GM21526 (cell line): ENCODE measurements at regions not wholly inside any gene's neighbourhood (a gene's known extent, or its start where the extent isn't known, plus 50 kb on each side); places are given as distances from the start of the nearest gene placed in this dataset.
"Not testable (repeated sequence)": the region's sequence is repeated elsewhere in the genome, so short reads cannot be mapped to it uniquely, and the experiment has no call there.

ENCODE experiments used
- ATAC-seq: cut with Tn5 transposase; IDR thresholded peaks from one replicate; pipeline ENCODE4 v1.9.1; 2021; ENCODE audit warnings: moderate library complexity; ENCODE audit not compliant: unreplicated experiment, low FRiP score

DNA sequence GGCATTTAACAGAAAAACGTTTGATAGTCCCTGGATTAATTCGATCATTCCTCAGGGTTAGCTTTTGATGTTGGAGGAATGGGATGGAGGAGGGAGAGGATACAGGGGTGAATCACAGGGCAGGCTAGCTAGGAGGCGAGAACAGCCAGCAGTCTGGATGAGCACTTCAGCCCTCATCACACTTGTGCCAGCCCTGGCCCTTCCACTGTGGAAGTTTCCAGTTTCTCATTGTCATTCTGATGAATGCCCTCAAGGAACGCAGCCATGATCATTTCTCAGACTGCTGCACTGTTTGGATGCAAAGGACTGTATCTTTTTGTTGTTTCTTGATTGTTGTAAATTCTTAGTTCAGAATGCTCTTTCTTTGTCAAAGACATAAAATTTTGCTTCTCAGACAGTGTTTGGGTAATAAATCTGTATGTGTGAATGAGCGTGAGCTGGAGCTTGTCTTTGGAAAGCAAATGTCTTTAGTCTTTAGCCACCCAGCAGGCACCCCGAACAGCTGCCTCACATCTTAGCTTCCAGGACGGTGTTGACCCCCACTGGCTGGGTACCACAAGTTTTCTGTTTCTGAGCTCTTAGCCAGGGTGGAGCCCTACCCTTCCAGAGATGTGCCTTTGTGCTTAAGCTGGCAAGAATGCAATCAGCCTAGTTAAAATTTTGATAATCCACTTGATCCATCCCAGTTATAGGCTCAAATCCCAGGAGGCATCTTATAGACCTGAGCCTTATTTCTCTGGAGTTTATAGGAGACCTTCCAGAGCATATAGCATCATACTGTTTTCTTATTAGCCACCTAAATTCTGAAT lies 121.1 kb downstream of the PDCD6IP start:
- ATAC-seq, result no peak

DNA sequence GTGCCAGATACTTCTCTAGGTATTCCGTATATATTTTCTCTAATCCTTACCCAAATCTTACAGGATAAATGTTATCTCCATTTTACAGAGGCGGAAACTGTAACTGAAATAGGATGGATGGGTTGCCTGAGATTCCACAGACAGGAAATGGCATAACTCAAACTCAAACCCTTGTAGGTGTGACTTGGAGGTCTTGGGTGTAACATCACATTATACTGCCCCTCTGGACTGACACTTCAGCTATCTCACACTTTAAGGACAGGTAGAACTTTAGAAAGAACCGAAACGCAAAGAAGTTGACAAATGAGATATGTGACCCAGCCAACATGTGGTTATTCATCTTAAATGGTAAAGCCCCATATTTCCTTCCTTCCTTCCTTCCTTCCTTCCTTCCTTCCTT lies 122.1 kb downstream of the PDCD6IP start:
- ATAC-seq, result no peak

DNA sequence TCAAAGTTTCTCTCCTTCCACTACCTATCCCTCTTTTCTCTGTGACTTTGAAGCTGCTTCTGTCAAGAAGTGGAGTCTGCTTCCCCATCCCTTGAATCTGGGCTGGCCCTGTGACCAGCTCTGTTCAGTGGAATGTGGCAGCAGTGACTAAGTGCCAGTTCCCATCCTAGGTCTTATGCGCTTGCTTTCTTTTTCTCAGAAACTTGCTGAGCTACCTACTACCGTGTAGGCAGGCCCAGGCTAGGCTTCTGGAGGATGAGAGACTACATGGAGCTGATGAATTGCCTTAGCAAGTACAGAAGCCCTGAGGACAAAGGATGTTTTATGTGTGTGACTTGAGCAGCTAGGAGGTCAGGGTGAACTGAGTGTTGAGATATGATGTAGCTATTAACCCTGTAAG lies 123.2 kb downstream of the PDCD6IP start:
- no peak for ATAC-seq

DNA sequence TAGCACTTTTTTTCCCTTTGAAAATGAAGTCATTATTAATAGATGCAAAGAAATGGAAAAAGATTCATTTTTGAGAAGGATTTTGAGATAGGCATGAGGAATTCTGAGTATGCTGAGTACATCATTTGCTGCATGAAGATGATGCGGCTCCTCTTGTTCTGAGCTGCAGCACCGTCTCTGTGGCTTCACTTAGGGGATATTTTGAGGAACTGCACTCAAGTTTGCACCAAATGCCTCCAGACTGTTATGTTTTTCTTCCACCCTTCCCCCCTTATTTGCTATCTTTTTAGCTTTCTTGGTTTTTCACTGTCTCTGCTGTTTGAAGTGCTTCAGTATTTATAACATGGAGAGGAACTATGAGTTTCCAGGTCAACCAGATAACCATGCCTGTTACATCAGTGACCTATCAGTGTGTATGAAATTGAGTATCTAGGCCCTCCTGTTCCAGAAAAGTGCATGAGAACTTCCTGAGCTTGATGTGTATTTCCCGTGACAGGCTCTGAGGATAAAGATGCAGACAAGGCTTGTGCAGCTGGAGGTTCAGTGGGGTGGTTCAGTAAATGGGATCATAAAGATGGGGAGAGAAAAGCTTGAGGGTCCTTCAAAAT lies 128.7 kb downstream of the PDCD6IP start:
- no peak for ATAC-seq

DNA sequence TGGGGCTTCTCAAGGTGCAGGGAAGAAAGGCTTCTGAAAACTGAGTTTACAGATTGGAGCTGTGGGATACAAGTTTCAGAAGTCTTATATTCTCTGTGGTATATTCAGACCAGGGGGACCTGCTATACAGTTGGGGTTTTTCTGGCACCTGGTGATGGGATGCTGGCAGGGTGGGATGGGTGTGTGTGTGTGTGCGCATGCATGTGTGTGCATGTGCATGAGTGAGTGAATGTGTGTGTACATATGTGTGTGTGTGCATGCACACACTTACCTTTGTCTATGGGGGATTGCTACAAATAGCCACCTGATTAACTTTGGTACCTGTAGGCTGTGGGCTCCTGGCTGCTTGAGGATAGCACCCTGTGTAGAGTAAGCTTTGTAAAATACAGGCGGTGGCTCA lies 131.4 kb downstream of the PDCD6IP start:
- ATAC-seq, result no peak

DNA sequence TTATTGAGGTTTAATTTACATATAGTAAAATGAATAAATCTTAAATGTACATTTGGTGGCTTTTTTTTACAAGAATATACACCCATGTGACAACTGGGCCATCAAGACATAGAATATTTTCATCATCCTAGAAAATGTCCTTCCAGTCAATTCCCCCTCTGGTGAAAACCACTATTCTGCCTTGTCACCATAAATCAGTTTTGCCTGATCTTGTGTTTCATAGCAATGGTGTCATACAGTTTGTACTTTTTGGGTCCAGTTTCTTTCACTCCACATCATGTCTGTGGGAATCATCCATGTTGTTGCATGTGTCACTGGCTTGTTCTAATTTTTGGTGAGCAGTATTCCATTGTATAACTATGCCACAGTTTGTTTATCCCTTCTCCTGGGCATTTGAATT lies 133.1 kb downstream of the PDCD6IP start:
- no peak for ATAC-seq

DNA sequence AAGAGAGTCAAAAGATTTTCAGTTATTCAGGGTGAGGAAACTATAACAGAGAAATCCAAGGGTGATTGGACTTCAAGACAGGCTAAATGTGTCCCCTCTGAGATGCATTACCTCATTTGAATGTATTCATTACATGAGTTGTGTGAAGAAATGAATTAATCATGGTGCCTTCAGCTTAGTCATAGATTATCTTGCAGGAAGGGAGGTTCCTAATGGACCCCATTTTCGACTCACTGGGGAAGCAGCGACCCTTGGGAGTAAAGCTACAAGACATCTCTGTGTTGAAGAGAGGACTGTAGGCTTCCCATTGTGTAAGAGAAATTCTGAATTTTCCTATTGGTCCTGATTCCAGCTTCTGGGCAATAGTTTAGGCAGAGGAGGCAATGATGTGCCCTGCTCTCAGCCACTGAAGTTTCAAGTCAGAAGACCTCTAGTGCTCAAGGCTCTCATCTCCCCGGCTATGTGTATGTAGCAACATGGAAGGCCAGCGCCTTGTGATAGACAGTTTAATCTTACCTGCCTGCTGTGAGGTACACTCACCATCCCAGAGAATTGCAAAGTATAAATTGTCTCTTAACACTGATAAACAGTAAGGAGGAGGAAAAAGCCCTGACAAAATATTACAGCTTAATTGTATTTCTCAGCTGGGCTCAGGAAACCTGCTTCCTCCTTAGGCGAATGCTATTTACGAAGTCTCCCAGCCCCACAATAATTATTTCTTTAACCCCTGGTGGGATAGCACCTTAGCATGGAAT lies 133.8 kb downstream of the PDCD6IP start:
- no peak for ATAC-seq

DNA sequence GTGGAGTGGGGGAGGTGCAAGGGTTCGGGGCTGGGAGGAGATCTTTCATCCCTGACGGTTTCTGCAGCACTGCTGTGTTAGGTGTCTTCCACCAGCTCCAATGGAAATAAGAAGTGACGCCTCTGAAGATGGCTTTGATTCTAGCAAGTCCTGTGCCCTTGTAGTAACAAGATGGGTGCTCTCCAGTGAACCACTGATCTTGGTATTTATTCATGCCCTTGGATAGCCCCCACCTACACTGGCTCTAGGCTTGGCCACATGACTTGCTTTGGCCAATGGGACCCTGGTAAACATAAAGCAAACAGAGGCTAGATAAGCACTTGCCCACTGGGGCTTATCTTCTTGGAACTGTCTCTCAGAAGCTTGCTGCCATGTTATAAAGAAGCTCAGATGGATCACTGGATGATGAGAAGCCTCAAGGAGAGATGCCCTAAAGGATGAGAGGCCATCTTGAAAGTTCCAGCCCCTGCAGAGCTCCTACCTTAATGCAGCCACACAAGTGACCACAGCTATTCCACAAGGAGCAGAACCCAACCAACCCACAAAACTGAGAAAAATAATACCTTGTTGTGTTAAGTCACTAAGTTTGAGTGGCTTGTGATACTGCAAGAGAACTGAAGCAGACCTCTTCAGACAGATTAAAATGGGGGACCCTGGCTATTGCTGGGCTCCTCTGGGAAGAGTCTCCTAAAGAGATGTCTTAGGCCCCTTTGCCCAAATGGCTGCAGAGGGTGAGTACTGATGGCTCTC lies 137.9 kb downstream of the PDCD6IP start:
- no peak for ATAC-seq

DNA sequence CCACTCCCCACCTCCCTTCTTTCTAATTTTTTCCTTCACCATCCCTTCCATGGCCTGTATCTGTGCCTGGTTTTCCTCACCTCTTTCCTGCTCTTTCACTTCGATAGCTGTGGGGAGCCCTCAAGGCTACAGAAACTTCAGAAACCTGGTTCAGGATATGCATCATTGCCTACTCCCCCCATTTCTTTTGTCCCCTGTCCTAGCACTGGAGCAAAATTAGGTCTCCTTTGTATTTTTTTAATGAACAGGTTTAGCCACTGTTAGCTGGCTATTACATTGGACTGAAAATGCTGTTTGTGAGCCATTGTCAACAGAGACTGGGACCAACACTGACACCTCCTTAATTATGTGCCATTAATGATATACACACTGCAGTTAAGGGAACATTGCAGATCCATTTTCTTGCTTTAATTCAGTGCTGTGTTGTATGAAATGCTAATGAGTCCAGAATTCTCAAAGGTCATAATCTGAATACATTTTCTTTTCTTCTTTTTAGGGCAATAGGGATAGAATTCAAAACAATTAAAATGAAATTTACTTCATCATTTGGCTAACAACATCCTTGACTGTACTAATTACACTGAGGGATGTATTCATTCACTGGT lies 138.6 kb downstream of the PDCD6IP start:
- ATAC-seq, result no peak

DNA sequence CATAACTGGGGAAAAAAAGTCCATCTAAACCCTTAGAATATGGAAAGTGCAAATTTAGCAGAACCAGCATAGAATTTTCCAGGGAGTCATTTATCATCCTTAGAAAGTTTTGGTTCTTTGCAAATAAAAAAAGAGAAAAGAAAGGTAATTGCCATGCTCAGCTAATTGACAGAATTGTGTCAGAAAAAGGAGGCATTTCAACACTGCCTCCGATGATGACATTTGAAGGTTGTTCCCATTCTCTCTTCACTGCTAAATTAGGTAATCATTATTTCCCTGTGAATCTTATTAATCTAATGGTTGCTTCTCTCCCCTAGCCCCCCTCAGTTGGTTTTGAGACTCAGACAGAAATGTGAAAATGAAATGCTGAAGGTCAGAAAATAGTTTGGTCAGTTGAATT lies 139.2 kb downstream of the PDCD6IP start:
- no peak for ATAC-seq

DNA sequence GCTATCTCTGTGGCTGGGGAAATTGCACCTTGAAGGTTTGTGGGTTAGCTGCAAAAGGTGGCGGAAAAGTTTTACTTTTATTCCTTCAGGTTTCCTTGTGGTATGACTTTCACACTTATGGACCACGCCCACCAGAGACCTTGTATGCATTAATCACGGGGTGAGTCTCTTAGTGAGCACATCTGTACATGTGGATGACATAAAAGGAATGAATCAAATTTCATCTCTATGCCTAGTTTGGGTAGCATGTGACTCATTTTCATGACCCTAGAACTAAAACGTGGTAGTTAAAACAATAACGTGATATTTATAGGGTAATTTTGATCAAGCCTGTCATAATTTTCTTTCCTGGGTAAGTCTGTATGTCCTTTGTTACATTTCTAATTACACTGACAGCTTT lies 141.7 kb downstream of the PDCD6IP start:
- ATAC-seq, result no peak

DNA sequence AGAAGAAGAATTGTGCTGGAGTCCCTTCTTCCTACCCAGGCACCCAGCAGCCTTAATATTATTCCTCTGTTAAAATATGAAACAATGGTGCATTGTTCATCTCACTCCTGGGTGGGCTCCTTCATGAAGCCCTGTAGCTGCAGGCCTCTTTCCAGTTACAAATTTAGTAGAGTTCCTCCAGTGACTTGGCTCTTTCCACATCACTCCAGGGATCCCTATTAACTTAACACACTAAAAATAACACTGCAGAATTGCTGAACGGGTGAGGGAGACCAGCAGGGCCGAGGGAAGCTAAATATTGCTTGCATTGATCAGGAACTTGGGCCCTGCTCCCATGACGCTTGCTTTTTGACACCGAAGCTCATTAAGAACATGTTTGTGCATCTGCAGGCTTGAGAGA lies 142.3 kb downstream of the PDCD6IP start:
- ATAC-seq, result no peak

DNA sequence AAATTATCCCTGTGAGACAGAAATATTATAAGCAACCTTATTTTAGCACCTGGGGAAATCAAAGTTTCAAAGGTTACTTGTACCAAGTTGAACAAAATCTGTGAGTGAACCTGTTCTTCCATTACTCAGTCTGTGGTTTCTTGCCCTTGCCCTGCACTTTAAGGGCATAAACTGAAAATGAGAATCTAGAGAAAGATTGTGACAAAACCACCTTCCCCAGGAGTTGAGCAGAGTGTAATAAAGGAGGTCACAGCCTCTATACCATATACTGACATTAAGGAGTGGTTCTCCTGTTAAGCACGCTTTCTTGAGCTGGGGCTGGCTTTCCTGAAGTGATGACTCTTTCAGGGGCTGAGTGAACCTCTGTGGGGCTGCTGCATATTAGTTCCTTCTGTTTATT lies 143.4 kb downstream of the PDCD6IP start:
- no peak for ATAC-seq

DNA sequence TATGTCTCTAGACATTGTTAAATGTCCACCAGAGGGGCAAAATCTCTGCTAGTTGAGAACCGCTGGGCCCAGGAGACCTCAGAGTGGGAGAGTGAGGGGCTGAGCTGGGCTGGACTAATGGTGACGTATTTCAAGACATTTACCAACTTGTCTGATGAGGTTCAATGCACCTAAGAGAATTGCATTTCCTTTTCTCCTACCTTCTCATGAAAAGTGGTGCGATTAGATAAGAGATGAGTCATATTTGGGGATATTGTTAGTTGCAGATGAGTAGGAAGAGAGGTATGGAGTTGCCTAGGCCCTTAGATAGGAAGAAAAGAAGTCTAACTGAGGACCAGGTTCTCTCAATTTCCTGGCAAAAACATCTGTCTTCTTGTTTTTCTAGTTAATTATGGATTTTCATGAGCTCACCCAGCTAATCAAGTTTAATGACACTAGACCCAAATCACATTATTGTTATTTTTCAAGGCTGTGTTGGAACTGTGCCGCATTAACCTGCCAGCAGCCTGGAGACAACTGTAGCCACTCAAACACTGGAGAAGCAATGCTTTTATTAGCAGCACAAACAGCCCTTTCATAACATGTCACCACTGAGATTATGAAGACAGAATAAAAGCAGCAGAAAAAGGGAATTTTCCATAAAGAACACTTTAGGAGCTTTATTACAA lies 144.2 kb downstream of the PDCD6IP start:
- ATAC-seq, result no peak

DNA sequence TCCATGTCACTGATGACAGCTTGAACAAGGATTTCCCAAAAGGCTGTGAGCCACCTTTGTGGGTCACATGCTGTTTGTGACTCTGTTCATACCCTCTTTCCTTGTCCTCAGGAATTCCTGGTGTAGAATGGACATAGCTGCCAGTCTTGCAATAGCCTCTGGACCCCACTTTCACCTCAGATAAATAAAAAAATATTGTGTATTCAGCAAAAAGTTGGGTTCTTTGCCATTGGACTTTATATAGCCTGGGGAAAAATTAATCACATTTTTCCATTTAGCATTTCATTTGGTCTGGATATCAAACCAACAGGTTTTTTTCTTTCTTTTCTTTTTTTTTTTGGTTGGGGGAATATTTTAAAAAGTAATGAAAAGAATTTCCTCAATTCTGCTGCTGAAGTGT lies 144.8 kb downstream of the PDCD6IP start:
- no peak for ATAC-seq

DNA sequence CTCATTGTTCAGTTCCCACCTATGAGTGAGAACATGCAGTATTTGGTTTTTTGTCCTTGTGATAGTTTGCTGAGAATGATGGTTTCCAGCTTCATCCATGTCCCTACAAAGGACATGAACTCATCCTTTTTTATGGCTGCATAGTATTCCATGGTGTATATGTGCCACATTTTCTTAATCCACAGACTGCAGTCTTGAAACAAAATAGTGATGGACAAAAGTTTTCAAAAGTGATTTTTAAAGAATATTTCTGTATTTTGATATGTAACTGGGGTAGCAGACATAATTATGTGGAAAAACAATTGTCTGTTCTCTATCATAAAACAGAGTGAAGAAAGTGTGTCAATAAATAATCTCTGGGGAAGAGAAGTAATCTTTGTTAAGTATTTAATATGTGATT lies 148.2 kb downstream of the PDCD6IP start:
- not testable (repeated sequence) for ATAC-seq

DNA sequence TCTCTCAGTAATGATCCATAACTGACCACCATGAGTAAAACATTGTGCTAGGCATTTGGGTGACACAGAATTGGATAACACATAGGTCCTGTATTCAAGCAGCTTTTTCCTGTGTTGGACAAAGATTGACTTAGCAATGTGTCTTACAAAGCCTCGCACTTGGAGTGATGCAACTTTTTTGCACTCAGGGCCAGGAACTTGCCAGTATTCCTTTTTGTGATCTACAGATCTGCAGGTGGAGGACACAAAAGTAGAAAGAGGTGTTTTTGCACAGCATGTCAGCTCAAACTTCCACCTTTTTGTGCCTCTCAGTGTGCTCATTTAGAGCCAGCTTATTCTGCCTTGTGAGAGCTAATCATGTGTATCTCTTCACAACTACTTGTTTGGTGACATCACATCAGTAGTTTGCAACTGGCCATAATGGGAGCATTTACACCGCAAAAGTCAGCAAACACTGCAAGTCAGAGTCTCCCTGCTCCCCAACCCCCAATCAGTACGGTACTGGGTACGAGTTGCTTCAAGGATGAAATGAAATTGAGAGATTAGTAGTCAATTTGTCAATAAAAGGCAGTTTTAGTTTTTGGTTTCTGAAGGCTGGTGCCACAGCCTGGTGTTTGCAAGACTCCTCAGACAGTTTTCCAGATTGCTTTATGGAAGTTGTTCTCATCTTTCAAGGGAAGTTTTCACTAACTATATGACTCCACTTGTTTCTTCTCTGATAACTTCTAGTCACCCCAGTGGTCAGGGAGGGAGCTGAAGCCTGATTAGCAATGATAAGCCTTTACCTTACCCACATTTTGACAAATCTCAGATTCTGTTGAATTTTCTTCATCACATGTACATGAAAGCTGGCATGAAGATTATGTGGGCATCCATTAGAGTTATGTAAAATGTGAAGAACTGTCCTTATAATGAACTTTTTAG lies 149.1 kb downstream of the PDCD6IP start:
- no peak for ATAC-seq

DNA sequence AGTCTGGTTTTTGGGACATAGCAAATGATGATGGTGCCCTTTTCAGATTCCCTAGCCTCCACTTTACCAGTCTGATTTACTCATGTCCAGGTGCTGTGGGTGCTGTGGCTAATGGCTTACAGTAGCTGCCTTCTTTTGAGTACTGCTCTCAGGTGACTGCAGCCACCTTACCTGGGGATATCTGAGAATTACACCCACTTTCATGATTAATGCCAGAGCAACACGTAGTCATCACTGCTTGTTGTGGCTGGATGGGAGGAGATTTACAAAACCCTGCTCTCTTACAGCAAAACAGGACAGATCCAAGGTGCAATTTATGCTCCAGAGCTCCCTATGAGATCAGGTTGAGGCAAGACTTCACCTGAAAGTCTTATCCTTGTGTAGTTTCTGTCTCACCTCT lies 150.6 kb downstream of the PDCD6IP start:
- ATAC-seq, result no peak

DNA sequence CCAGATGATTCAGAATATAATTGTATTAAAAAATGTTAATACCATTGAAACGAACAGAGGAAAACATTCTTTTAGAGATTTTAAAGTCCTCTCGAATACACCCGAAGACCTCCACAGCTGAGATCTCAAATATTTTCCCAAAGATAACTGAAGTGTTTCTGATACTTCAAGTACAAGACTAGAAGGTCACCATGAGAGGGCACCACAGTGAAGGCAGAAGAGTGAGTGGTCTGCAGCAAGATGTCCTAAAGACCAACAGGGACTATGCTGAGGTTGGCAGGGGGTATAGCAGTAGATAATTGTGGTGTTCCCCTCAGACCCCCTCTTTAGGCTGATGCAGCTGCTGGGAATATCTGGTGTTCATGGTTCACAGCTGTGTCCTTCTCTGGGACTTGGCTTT lies 156.5 kb downstream of the PDCD6IP start:
- no peak for ATAC-seq
